Mucosa of descending colon (tissue), 3 donors: ENCODE measurements at regions not wholly inside any gene's neighbourhood (a gene's known extent, or its start where the extent isn't known, plus 50 kb on each side); places are given as distances from the start of the nearest gene placed in this dataset.

Experiments
- ATAC-seq: fragments of 200-7000 bp; cut with Tn5 transposase; one replicate; pipeline ENCODE4 v1.9.1; 2020; ENCODE audit warnings: mild to moderate bottlenecking, moderate library complexity
- DNase-seq, 3 donors: peaks; one replicate each; pipeline ENCODE4 v3.0.0-alpha.2; 2020
- H3K36me3 ChIP-seq: fragments of 200-600 bp; one replicate; pipeline ENCODE4 v1.8.0; 2021; ENCODE audit warnings: low read depth, mild to moderate bottlenecking
- H3K4me1 ChIP-seq: fragments of 200-600 bp; one replicate; pipeline ENCODE4 v1.8.0; 2021; ENCODE audit warnings: low read depth, mild to moderate bottlenecking
- H3K4me3 ChIP-seq: fragments of 200-600 bp; one replicate; pipeline ENCODE4 v1.8.0; 2021; ENCODE audit warnings: mild to moderate bottlenecking
- H3K9me3 ChIP-seq: fragments of 200-600 bp; one replicate; pipeline ENCODE4 v1.8.0; 2021; ENCODE audit warnings: mild to moderate bottlenecking
- CTCF ChIP-seq: fragments of 200-600 bp; IDR thresholded peaks from one replicate; pipeline ENCODE4 v1.8.0; 2022; ENCODE audit warnings: antibody characterized with exemption, mild to moderate bottlenecking
- intact Hi-C, 2 donors: fragments of 100-400 bp; cut with DNase I in 1 of 2; cut with micrococcal nuclease in 1 of 2; formaldehyde crosslinking; loops; one replicate each; pipeline versions ENCODE4 v1.11.0 to v1.11.1; 2022; cut with DNase I, micrococcal nuclease
- donor health status: DM: no; HTN: no; CAD: no; lungs with moderate emphysema.
- donor health status: DM: no; HTN: no; CAD: no.
- donor health status: DM: no; HTN: yes; CAD: no.

DNA sequence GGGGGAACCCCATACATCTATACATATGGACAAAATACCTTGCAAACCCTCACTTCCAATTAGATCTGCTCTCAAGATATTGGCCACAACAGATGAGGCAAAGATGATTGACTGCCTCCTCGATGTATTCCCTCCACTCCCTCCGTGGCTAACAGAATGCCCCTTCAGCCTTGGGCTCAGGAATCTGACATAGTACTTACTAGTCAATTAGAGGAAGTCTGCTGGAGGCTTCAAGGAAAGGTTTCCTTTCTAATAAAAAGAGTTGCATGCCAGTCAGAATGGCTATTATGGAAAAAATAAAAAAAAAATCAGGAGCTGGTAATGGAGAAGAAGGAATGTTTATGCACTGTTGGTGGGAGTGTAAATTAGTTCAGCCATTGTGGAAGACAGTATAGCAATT lies 90.4 kb upstream of the VAV3 start:
- H3K4me3 ChIP-seq, result no peak overlapping the region
- H3K9me3 ChIP-seq, result no peaks in the 10 kb centered on the region
- ATAC-seq (no peak), DNase-seq (no peak)
- no peak for TF ChIP-seq CTCF
- H3K4me1 ChIP-seq, result no peaks in the 10 kb centered on the region
- H3K36me3 ChIP-seq, result no peaks in the 10 kb centered on the region
- intact Hi-C loops, result no loop called here

DNA sequence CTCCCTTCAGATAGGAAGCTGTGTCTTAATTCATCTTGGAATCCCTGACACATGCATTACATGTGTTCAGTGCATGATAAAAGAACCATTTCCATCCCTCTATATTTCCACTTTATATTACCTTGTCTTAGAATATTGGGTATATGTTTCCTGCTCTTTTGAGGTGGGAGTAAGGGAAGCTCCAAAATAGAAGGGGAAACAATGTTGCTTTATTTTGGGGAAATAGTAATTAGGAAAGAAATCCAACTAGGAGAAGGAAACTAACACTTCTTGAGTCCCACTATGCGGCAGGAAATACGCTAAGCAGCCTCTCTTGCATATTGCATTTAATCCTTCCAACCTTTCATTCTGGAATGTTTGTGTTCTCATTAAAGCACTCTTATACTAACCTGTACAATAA lies 89.4 kb upstream of the VAV3 start:
- TF ChIP-seq CTCF, result no peak
- ATAC-seq (no peak), DNase-seq (no peak)
- Histone ChIP-seq H3K9me3 (no peaks in the 10 kb centered on the region), H3K4me1 (no peaks in the 10 kb centered on the region), H3K4me3 (no peak overlapping the region), H3K36me3 (no peaks in the 10 kb centered on the region)
- intact Hi-C loops, result no loop called here

- intact Hi-C loops, result no loop called here
- ATAC-seq, result peak; percentile 15
Measured at GRCh38 chr1:108053270-108054013, 88.5 kb upstream of the VAV3 start.

DNA sequence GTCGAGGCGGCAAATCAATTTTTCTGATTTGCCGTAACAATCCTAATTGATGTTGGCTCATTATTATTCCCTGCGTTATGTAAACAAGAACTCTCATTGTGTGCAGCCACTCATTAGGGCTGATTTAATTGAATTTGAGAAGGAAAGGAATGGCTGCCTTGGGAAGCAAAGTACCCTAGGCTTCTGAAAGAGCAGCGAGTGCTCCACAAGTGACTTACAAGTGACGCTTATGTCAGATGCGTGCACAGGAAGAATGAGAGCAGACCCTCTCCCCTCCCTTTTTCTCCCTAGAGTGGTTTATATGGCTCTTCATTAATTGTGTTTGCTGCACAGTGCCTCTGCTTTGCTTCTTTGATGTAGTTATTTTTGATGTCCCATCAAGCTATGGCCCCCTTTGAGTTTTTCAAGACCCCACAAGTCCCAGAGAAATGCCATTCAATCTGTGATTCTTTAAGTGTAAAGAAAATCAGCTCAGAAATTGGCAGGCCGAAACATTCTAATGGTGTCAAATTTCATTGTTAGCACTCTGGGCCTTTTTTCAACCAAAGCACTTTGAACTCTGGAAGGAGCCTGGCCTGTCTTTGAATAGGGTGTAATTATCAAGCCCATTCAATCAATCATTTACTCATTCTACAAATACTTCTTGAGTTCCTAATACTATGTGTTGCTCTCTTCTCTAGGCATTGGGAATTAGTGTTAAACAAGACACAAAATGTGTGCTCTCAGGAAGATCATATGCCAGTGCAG lies 86.8 kb upstream of the VAV3 start:
- no peak for ATAC-seq
- TF ChIP-seq CTCF, result no peak

More at GRCh38 chr1:108053270-108054013, 88.5 kb upstream of the VAV3 start:
- Histone ChIP-seq H3K4me3 (no peak overlapping the region), H3K9me3 (no peaks in the 10 kb centered on the region), H3K4me1 (no peaks in the 10 kb centered on the region), H3K36me3 (no peaks in the 10 kb centered on the region)
- DNase-seq, result no peak
- TF ChIP-seq CTCF, result no peak

GRCh38 chr1:108050911-108051629 lies 86.1 kb upstream of the VAV3 start:
- H3K4me3 ChIP-seq, result no peak overlapping the region
- ATAC-seq (no peak), DNase-seq (no peak)
- H3K9me3 ChIP-seq, result no peaks in the 10 kb centered on the region
- no peaks in the 10 kb centered on the region for H3K36me3 ChIP-seq
- TF ChIP-seq CTCF, result no peak
- intact Hi-C loops, result no loop called here
- no peaks in the 10 kb centered on the region for H3K4me1 ChIP-seq

More for the DNA sequence above, 86.8 kb upstream of the VAV3 start:
- Histone ChIP-seq H3K36me3 (no peaks in the 10 kb centered on the region), H3K4me1 (no peaks in the 10 kb centered on the region), H3K9me3 (no peaks in the 10 kb centered on the region), H3K4me3 (no peak overlapping the region)
- no peak for DNase-seq
- intact Hi-C loops, result no loop called here
